Loucy (cell line): ENCODE measurements at regions not wholly inside any gene's neighbourhood (a gene's known extent, or its start where the extent isn't known, plus 50 kb on each side); places are given as distances from the start of the nearest gene placed in this dataset.

Source experiments
- EZH2phosphoT487 ChIP-seq: fragments of 200-600 bp; IDR thresholded peaks from 2 replicates; pipeline ENCODE4 v1.6.1; 2018; ENCODE audit warnings: antibody characterized with exemption, mild to moderate bottlenecking, moderate library complexity, borderline replicate concordance
- TF ChIP-seq, protein P1 (sequence below): fragments of 200-600 bp; sonication (generic); conservative IDR thresholded peaks from 2 replicates; pipeline ENCODE4 v1.5.1; 2014; ENCODE audit warnings: mild to moderate bottlenecking, antibody characterized with exemption, low read length

DNA sequence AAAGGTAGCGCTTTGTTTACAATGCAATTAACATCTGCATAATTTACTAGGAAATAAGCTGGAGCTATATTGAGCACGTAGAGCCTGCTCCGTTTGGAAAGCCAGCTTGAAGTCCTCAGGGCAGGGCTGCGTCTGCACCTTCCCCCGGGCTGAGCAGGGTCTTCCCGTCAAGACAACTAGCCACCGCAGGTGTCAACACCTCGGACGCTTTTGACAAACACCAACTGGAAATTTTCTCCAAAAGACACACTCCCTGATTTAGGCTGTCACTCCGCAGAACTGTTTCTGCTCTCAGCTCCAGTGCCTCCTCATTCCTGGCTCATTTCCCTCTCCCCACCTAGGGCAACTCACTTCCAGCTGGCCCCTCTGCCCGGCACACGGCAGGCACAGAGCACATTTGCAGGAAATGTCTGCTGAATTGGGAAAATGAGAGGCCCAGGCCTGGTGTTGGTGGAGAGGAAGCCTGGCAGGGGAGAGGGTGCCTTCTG is 170.3 kb downstream of the MAF start:
- TF ChIP-seq, protein P1, sequence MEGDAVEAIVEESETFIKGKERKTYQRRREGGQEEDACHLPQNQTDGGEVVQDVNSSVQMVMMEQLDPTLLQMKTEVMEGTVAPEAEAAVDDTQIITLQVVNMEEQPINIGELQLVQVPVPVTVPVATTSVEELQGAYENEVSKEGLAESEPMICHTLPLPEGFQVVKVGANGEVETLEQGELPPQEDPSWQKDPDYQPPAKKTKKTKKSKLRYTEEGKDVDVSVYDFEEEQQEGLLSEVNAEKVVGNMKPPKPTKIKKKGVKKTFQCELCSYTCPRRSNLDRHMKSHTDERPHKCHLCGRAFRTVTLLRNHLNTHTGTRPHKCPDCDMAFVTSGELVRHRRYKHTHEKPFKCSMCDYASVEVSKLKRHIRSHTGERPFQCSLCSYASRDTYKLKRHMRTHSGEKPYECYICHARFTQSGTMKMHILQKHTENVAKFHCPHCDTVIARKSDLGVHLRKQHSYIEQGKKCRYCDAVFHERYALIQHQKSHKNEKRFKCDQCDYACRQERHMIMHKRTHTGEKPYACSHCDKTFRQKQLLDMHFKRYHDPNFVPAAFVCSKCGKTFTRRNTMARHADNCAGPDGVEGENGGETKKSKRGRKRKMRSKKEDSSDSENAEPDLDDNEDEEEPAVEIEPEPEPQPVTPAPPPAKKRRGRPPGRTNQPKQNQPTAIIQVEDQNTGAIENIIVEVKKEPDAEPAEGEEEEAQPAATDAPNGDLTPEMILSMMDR = no peak
- TF ChIP-seq EZH2phosphoT487 = no peak
